ENCODE measurements at regions not wholly inside any gene's neighbourhood (a gene's known extent, or its start where the extent isn't known, plus 50 kb on each side); places are given as distances from the start of the nearest gene placed in this dataset.

DNA sequence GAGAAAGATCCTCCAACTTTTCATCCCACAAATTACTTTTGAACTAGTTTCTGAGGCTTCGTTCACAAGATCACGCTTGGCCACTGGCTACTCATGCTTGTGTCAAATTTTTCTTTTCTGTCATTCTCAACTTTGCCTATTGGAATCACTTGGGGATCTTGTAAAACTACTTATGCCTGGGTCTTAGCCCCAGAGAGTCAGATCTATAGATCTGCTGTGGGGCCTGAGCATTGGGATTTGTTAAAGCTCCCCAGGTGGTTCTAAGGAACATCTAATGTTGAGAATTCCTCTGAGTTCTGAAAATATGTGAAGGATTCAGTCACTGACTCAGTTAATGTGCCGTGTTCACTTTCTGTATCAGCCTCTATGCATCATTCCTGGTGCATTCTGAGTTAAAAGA, 71.7 kb upstream of the VGLL3 start:
- no peaks in the 10 kb centered on the region for H3K9me3 ChIP-seq (ENCODE audit: low read length)
- H3K79me2 ChIP-seq (replicated peaks; ENCODE audit: insufficient read depth, low read length): no peaks in the 10 kb centered on the region
- no peak overlapping the region for H3K27ac ChIP-seq (ENCODE audit: low read length)
- no peak for TF ChIP-seq TAF1 (IDR thresholded peaks at IDR 0.05; ENCODE audit: low read depth)
- no peak for TF ChIP-seq POLR2AphosphoS5 (IDR thresholded peaks at IDR 0.05)
- TF ChIP-seq, protein P1, sequence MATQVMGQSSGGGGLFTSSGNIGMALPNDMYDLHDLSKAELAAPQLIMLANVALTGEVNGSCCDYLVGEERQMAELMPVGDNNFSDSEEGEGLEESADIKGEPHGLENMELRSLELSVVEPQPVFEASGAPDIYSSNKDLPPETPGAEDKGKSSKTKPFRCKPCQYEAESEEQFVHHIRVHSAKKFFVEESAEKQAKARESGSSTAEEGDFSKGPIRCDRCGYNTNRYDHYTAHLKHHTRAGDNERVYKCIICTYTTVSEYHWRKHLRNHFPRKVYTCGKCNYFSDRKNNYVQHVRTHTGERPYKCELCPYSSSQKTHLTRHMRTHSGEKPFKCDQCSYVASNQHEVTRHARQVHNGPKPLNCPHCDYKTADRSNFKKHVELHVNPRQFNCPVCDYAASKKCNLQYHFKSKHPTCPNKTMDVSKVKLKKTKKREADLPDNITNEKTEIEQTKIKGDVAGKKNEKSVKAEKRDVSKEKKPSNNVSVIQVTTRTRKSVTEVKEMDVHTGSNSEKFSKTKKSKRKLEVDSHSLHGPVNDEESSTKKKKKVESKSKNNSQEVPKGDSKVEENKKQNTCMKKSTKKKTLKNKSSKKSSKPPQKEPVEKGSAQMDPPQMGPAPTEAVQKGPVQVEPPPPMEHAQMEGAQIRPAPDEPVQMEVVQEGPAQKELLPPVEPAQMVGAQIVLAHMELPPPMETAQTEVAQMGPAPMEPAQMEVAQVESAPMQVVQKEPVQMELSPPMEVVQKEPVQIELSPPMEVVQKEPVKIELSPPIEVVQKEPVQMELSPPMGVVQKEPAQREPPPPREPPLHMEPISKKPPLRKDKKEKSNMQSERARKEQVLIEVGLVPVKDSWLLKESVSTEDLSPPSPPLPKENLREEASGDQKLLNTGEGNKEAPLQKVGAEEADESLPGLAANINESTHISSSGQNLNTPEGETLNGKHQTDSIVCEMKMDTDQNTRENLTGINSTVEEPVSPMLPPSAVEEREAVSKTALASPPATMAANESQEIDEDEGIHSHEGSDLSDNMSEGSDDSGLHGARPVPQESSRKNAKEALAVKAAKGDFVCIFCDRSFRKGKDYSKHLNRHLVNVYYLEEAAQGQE (IDR thresholded peaks at IDR 0.05; ENCODE audit: borderline replicate concordance): no peak
- TF ChIP-seq, protein P2, sequence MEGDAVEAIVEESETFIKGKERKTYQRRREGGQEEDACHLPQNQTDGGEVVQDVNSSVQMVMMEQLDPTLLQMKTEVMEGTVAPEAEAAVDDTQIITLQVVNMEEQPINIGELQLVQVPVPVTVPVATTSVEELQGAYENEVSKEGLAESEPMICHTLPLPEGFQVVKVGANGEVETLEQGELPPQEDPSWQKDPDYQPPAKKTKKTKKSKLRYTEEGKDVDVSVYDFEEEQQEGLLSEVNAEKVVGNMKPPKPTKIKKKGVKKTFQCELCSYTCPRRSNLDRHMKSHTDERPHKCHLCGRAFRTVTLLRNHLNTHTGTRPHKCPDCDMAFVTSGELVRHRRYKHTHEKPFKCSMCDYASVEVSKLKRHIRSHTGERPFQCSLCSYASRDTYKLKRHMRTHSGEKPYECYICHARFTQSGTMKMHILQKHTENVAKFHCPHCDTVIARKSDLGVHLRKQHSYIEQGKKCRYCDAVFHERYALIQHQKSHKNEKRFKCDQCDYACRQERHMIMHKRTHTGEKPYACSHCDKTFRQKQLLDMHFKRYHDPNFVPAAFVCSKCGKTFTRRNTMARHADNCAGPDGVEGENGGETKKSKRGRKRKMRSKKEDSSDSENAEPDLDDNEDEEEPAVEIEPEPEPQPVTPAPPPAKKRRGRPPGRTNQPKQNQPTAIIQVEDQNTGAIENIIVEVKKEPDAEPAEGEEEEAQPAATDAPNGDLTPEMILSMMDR (IDR thresholded peaks at IDR 0.05; ENCODE audit: poor library complexity, severe bottlenecking): no peak
- TF ChIP-seq EZH2 (IDR thresholded peaks at IDR 0.05; ENCODE audit: borderline replicate concordance, insufficient read depth, low read length, poor library complexity, severe bottlenecking): no peak
- no peak for TF ChIP-seq SMC3 (conservative IDR thresholded peaks at IDR 0.05; ENCODE audit: poor library complexity)
- no peak for TF ChIP-seq EP300 (conservative IDR thresholded peaks at IDR 0.05; ENCODE audit: poor library complexity, severe bottlenecking)
- no peak for TF ChIP-seq RAD21 (conservative IDR thresholded peaks at IDR 0.05)
- TF ChIP-seq MXI1 (conservative IDR thresholded peaks at IDR 0.05; ENCODE audit: poor library complexity, severe bottlenecking): no peak
- no peaks in the 10 kb centered on the region for H3K36me3 ChIP-seq (ENCODE audit: insufficient read depth, low read length)
- H3K9me2 ChIP-seq (ENCODE audit: insufficient read depth, low read length): no peaks in the 10 kb centered on the region
- H4K20me1 ChIP-seq (ENCODE audit: insufficient read depth): no peaks in the 10 kb centered on the region
- no peak overlapping the region for H2AFZ ChIP-seq (ENCODE audit: low read depth, low read length)
- no peak overlapping the region for H3K4me2 ChIP-seq (ENCODE audit: low read length)
- H3F3A ChIP-seq (ENCODE audit: insufficient read depth, low read length, poor library complexity, severe bottlenecking): no peaks in the 10 kb centered on the region
- no peak overlapping the region for H3K4me3 ChIP-seq (ENCODE audit: low read length)
- no peaks in the 10 kb centered on the region for H3K27me3 ChIP-seq (ENCODE audit: insufficient read depth, low read depth, low read length)
- H3K9ac ChIP-seq (ENCODE audit: low read length): no peak overlapping the region

DNA sequence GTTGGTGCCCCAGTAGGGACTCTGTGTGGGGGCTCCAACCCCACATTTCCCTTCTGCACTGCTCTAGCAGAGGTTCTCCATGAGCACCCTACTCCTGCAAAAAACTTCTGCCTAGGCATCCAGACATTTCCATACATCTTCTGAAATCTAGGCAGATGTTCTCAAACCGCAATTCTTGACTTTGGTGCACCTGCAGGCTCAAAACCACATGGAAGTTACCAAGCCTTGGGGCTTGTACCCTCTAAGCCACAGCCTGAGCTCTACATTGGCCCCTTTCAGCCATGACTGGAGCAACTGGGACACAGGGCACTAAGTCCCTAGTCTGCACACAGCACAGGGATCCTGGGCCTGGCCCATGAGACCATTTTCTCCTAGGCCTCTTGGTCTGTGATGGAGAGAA, 66.5 kb upstream of the VGLL3 start:
- TF ChIP-seq SMC3 (conservative IDR thresholded peaks at IDR 0.05; ENCODE audit: poor library complexity) (no peak), EP300 (conservative IDR thresholded peaks at IDR 0.05; ENCODE audit: poor library complexity, severe bottlenecking) (no peak), MXI1 (conservative IDR thresholded peaks at IDR 0.05; ENCODE audit: poor library complexity, severe bottlenecking) (no peak), EZH2 (IDR thresholded peaks at IDR 0.05; ENCODE audit: borderline replicate concordance, insufficient read depth, low read length, poor library complexity, severe bottlenecking) (no peak), POLR2AphosphoS5 (IDR thresholded peaks at IDR 0.05) (no peak), RAD21 (conservative IDR thresholded peaks at IDR 0.05) (no peak), TAF1 (IDR thresholded peaks at IDR 0.05; ENCODE audit: low read depth) (no peak)
- TF ChIP-seq, protein P2 (IDR thresholded peaks at IDR 0.05; ENCODE audit: poor library complexity, severe bottlenecking): no peak
- TF ChIP-seq, protein P1 (IDR thresholded peaks at IDR 0.05; ENCODE audit: borderline replicate concordance): no peak
- H3K36me3 ChIP-seq (ENCODE audit: insufficient read depth, low read length): no peaks in the 10 kb centered on the region
- no peaks in the 10 kb centered on the region for H3K9me3 ChIP-seq (ENCODE audit: low read length)
- H4K20me1 ChIP-seq (ENCODE audit: insufficient read depth): no peaks in the 10 kb centered on the region
- no peak overlapping the region for H3K27ac ChIP-seq (ENCODE audit: low read length)
- H3K79me2 ChIP-seq (replicated peaks; ENCODE audit: insufficient read depth, low read length): no peaks in the 10 kb centered on the region
- no peak overlapping the region for H3K9ac ChIP-seq (ENCODE audit: low read length)
- H2AFZ ChIP-seq (ENCODE audit: low read depth, low read length): no peak overlapping the region
- H3F3A ChIP-seq (ENCODE audit: insufficient read depth, low read length, poor library complexity, severe bottlenecking): no peaks in the 10 kb centered on the region
- no peaks in the 10 kb centered on the region for H3K27me3 ChIP-seq (ENCODE audit: insufficient read depth, low read depth, low read length)
- H3K4me3 ChIP-seq (ENCODE audit: low read length): no peak overlapping the region
- H3K9me2 ChIP-seq (ENCODE audit: insufficient read depth, low read length): no peaks in the 10 kb centered on the region
- H3K4me2 ChIP-seq (ENCODE audit: low read length): no peak overlapping the region

Measured in neural cell (in vitro differentiated cells).